ENCODE measurements at regions not wholly inside any gene's neighbourhood (a gene's known extent, or its start where the extent isn't known, plus 50 kb on each side); places are given as distances from the start of the nearest gene placed in this dataset.
"Not testable (repeated sequence)": the region's sequence is repeated elsewhere in the genome, so short reads cannot be mapped to it uniquely, and the experiment has no call there.

- no peak overlapping the region for H3K4me3 Mint-ChIP-seq
- peaks cover 19% of the 10 kb centered on the region for H3K9me3 Mint-ChIP-seq
- no peak overlapping the region for H3K27ac Mint-ChIP-seq
- H3K36me3 Mint-ChIP-seq (ENCODE audit: low read depth): peaks cover 4% of the 10 kb centered on the region
- H3K27me3 Mint-ChIP-seq (ENCODE audit: insufficient read depth): no peaks in the 10 kb centered on the region
- intact Hi-C loops (cut with micrococcal nuclease): no loop called here
- peaks cover 7% of the 10 kb centered on the region for H3K4me1 Mint-ChIP-seq (ENCODE audit: low read depth)
- DNase-seq (ENCODE audit: low spot score): no peak
These were observed 172.8 kb downstream of the VAPA start for GRCh38 chr18:10086458-10087210.

- Mint-ChIP-seq H3K27ac (no peak overlapping the region), H3K36me3 (ENCODE audit: low read depth) (no peaks in the 10 kb centered on the region), H3K4me3 (no peak overlapping the region), H3K9me3 (peaks cover 6% of the 10 kb centered on the region), H3K27me3 (ENCODE audit: insufficient read depth) (no peaks in the 10 kb centered on the region), H3K4me1 (ENCODE audit: low read depth) (peaks cover 7% of the 10 kb centered on the region)
- intact Hi-C loops (cut with micrococcal nuclease): no loop called here
- no peak for DNase-seq (ENCODE audit: low spot score)
These were observed 174.9 kb downstream of the VAPA start for GRCh38 chr18:10088734-10089133.

- Mint-ChIP-seq H3K36me3 (ENCODE audit: low read depth) (no peaks in the 10 kb centered on the region), H3K27me3 (ENCODE audit: insufficient read depth) (no peaks in the 10 kb centered on the region), H3K9me3 (no peaks in the 10 kb centered on the region), H3K4me1 (ENCODE audit: low read depth) (peaks cover 7% of the 10 kb centered on the region), H3K4me3 (no peak overlapping the region), H3K27ac (no peak overlapping the region)
- intact Hi-C loops (cut with micrococcal nuclease): no loop called here
- no peak for DNase-seq (ENCODE audit: low spot score)
These were observed 176.1 kb downstream of the VAPA start for GRCh38 chr18:10089881-10090280.

- Mint-ChIP-seq H3K4me1 (ENCODE audit: low read depth) (peaks cover 7% of the 10 kb centered on the region), H3K4me3 (no peak overlapping the region), H3K27ac (no peak overlapping the region), H3K27me3 (ENCODE audit: insufficient read depth) (no peaks in the 10 kb centered on the region), H3K9me3 (no peaks in the 10 kb centered on the region), H3K36me3 (ENCODE audit: low read depth) (no peaks in the 10 kb centered on the region)
- intact Hi-C loops (cut with micrococcal nuclease): no loop called here
- no peak for DNase-seq (ENCODE audit: low spot score)
These were observed 176.9 kb downstream of the VAPA start for GRCh38 chr18:10090668-10091067.

- H3K4me3 Mint-ChIP-seq: no peak overlapping the region
- H3K27ac Mint-ChIP-seq: no peak overlapping the region
- peaks cover 7% of the 10 kb centered on the region for H3K4me1 Mint-ChIP-seq (ENCODE audit: low read depth)
- H3K9me3 Mint-ChIP-seq: no peaks in the 10 kb centered on the region
- intact Hi-C loops (cut with micrococcal nuclease): no loop called here
- H3K36me3 Mint-ChIP-seq (ENCODE audit: low read depth): no peaks in the 10 kb centered on the region
- H3K27me3 Mint-ChIP-seq (ENCODE audit: insufficient read depth): no peaks in the 10 kb centered on the region
- DNase-seq (ENCODE audit: low spot score): no peak
These were observed 179.6 kb downstream of the VAPA start for GRCh38 chr18:10093445-10093844.

GRCh38 chr18:10094154-10094553 is 180.3 kb downstream of the VAPA start:
- peaks cover 7% of the 10 kb centered on the region for H3K4me1 Mint-ChIP-seq (ENCODE audit: low read depth)
- H3K36me3 Mint-ChIP-seq (ENCODE audit: low read depth): no peaks in the 10 kb centered on the region
- H3K4me3 Mint-ChIP-seq: no peak overlapping the region
- no peak for DNase-seq (ENCODE audit: low spot score)
- H3K27ac Mint-ChIP-seq: no peak overlapping the region
- intact Hi-C loops (cut with micrococcal nuclease): no loop called here
- no peaks in the 10 kb centered on the region for H3K9me3 Mint-ChIP-seq
- no peaks in the 10 kb centered on the region for H3K27me3 Mint-ChIP-seq (ENCODE audit: insufficient read depth)

- H3K4me1 Mint-ChIP-seq (ENCODE audit: low read depth): peaks cover 7% of the 10 kb centered on the region
- DNase-seq (ENCODE audit: low spot score): no peak
- H3K4me3 Mint-ChIP-seq: no peak overlapping the region
- H3K27ac Mint-ChIP-seq: no peak overlapping the region
- intact Hi-C loops (cut with micrococcal nuclease): no loop called here
- no peaks in the 10 kb centered on the region for H3K36me3 Mint-ChIP-seq (ENCODE audit: low read depth)
- no peaks in the 10 kb centered on the region for H3K9me3 Mint-ChIP-seq
- no peaks in the 10 kb centered on the region for H3K27me3 Mint-ChIP-seq (ENCODE audit: insufficient read depth)
These were observed 180.8 kb downstream of the VAPA start for GRCh38 chr18:10094655-10095054.

GRCh38 chr18:10095356-10095755 is 181.5 kb downstream of the VAPA start:
- intact Hi-C loops (cut with micrococcal nuclease): no loop called here
- H3K27me3 Mint-ChIP-seq (ENCODE audit: insufficient read depth): no peaks in the 10 kb centered on the region

GRCh38 chr18:10099539-10100140 is 185.8 kb downstream of the VAPA start:
- H3K4me1 Mint-ChIP-seq (ENCODE audit: low read depth): no peaks in the 10 kb centered on the region

More at GRCh38 chr18:10095356-10095755, 181.5 kb downstream of the VAPA start:
- no peak overlapping the region for H3K27ac Mint-ChIP-seq
- H3K36me3 Mint-ChIP-seq (ENCODE audit: low read depth): no peaks in the 10 kb centered on the region
- no peaks in the 10 kb centered on the region for H3K4me1 Mint-ChIP-seq (ENCODE audit: low read depth)
- H3K4me3 Mint-ChIP-seq: no peak overlapping the region
- DNase-seq (ENCODE audit: low spot score): no peak
- no peaks in the 10 kb centered on the region for H3K9me3 Mint-ChIP-seq

GRCh38 chr18:10100196-10100595 is 186.4 kb downstream of the VAPA start:
- H3K27ac Mint-ChIP-seq: no peak overlapping the region
- H3K4me1 Mint-ChIP-seq (ENCODE audit: low read depth): no peaks in the 10 kb centered on the region
- no peak overlapping the region for H3K4me3 Mint-ChIP-seq
- DNase-seq (ENCODE audit: low spot score): no peak
- H3K36me3 Mint-ChIP-seq (ENCODE audit: low read depth): no peaks in the 10 kb centered on the region
- H3K27me3 Mint-ChIP-seq (ENCODE audit: insufficient read depth): peaks cover under 1% of the 10 kb centered on the region
- peaks cover 2% of the 10 kb centered on the region for H3K9me3 Mint-ChIP-seq
- intact Hi-C loops (cut with micrococcal nuclease): no loop called here

More at GRCh38 chr18:10099539-10100140, 185.8 kb downstream of the VAPA start:
- Mint-ChIP-seq H3K27ac (no peak overlapping the region), H3K4me3 (no peak overlapping the region), H3K9me3 (no peaks in the 10 kb centered on the region), H3K36me3 (ENCODE audit: low read depth) (no peaks in the 10 kb centered on the region), H3K27me3 (ENCODE audit: insufficient read depth) (no peaks in the 10 kb centered on the region)
- DNase-seq (ENCODE audit: low spot score): no peak
- intact Hi-C loops (cut with micrococcal nuclease): no loop called here

GRCh38 chr18:10100941-10101701 is 187.3 kb downstream of the VAPA start:
- no peak for DNase-seq (ENCODE audit: low spot score)
- no peak overlapping the region for H3K27ac Mint-ChIP-seq
- H3K27me3 Mint-ChIP-seq (ENCODE audit: insufficient read depth): peaks cover 5% of the 10 kb centered on the region
- H3K9me3 Mint-ChIP-seq: peaks cover 5% of the 10 kb centered on the region
- no peak overlapping the region for H3K4me3 Mint-ChIP-seq
- H3K4me1 Mint-ChIP-seq (ENCODE audit: low read depth): no peaks in the 10 kb centered on the region
- H3K36me3 Mint-ChIP-seq (ENCODE audit: low read depth): no peaks in the 10 kb centered on the region
- intact Hi-C loops (cut with micrococcal nuclease): no loop called here

GRCh38 chr18:10101729-10102128 is 187.9 kb downstream of the VAPA start:
- Mint-ChIP-seq H3K36me3 (ENCODE audit: low read depth) (no peaks in the 10 kb centered on the region), H3K4me3 (no peak overlapping the region), H3K27ac (no peak overlapping the region), H3K4me1 (ENCODE audit: low read depth) (no peaks in the 10 kb centered on the region), H3K27me3 (ENCODE audit: insufficient read depth) (peaks cover 5% of the 10 kb centered on the region), H3K9me3 (peaks cover 5% of the 10 kb centered on the region)
- no peak for DNase-seq (ENCODE audit: low spot score)
- intact Hi-C loops (cut with micrococcal nuclease): no loop called here

- DNase-seq (ENCODE audit: low spot score); H3K9me3 Mint-ChIP-seq; intact Hi-C loops (cut with micrococcal nuclease); H3K4me1 Mint-ChIP-seq (ENCODE audit: low read depth); H3K27ac Mint-ChIP-seq; H3K36me3 Mint-ChIP-seq (ENCODE audit: low read depth); H3K27me3 Mint-ChIP-seq (ENCODE audit: insufficient read depth); H3K4me3 Mint-ChIP-seq: not testable (repeated sequence)
These were observed 191.3 kb downstream of the VAPA start for GRCh38 chr18:10105118-10105517.
